Stimulated activated CD4-positive, alpha-beta T cell treated with anti-CD3 and anti-CD28 coated beads, Interleukin-15, amount 100 ng/mL, for 24 hours (primary cell): ENCODE measurements at regions not wholly inside any gene's neighbourhood (a gene's known extent, or its start where the extent isn't known, plus 50 kb on each side); places are given as distances from the start of the nearest gene placed in this dataset.
"Not testable (repeated sequence)": the region's sequence is repeated elsewhere in the genome, so short reads cannot be mapped to it uniquely, and the experiment has no call there.

Source experiments
- DNase-seq: peaks from one replicate; pipeline ENCODE4 v3.0.0-alpha.2; 2020

GRCh38 chr17:51439395-51440229 lies 179.3 kb downstream of the UTP18 start:
- DNase-seq, result peak; percentile 14

GRCh38 chr17:51441431-51441830 lies 181.1 kb downstream of the UTP18 start:
- no peak for DNase-seq

GRCh38 chr17:51442088-51442865 lies 181.9 kb downstream of the UTP18 start:
- no peak for DNase-seq

- no peak for DNase-seq
Observed at GRCh38 chr17:51443646-51444045, 183.3 kb downstream of the UTP18 start.

GRCh38 chr17:51445946-51446345 lies 185.6 kb downstream of the UTP18 start:
- no peak for DNase-seq

- no peak for DNase-seq
Observed at GRCh38 chr17:51454456-51454978, 194.2 kb downstream of the UTP18 start.

- no peak for DNase-seq
Observed at GRCh38 chr17:51455211-51455610, 194.9 kb downstream of the UTP18 start.

GRCh38 chr17:51455931-51456330 lies 195.6 kb downstream of the UTP18 start:
- no peak for DNase-seq

GRCh38 chr17:51456942-51457341 lies 196.6 kb downstream of the UTP18 start:
- DNase-seq, result no peak

- peak; percentile 68 for DNase-seq
Observed at GRCh38 chr17:51461578-51462004, 201.2 kb downstream of the UTP18 start.

- no peak for DNase-seq
Observed at GRCh38 chr17:51463353-51463752, 203.0 kb downstream of the UTP18 start.

- no peak for DNase-seq
Observed at GRCh38 chr17:51467336-51467735, 207.0 kb downstream of the UTP18 start.

- DNase-seq, result no peak
Observed at GRCh38 chr17:51472670-51473205, 212.4 kb downstream of the UTP18 start.

GRCh38 chr17:51474764-51475163 lies 214.4 kb downstream of the UTP18 start:
- no peak for DNase-seq

GRCh38 chr17:51475730-51476129 lies 215.4 kb downstream of the UTP18 start:
- no peak for DNase-seq

GRCh38 chr17:51479303-51479702 lies 219.0 kb downstream of the UTP18 start:
- DNase-seq, result no peak

- no peak for DNase-seq
Observed at GRCh38 chr17:51481370-51481769, 221.0 kb downstream of the UTP18 start.

GRCh38 chr17:51482248-51482647 lies 221.9 kb downstream of the UTP18 start:
- DNase-seq, result not testable (repeated sequence)

- DNase-seq, result no peak
Observed at GRCh38 chr17:51486091-51486490, 225.7 kb downstream of the UTP18 start.

- DNase-seq, result no peak
Observed at GRCh38 chr17:51486885-51487520, 226.7 kb downstream of the UTP18 start.

GRCh38 chr17:51487947-51488346 lies 227.6 kb downstream of the UTP18 start:
- DNase-seq, result peak; percentile 28

- no peak for DNase-seq
Observed at GRCh38 chr17:51491416-51491815, 231.1 kb downstream of the UTP18 start.

- no peak for DNase-seq
Observed at GRCh38 chr17:51493206-51493605, 232.9 kb downstream of the UTP18 start.
